Choroid plexus epithelial cell (primary cell): ENCODE measurements at regions not wholly inside any gene's neighbourhood (a gene's known extent, or its start where the extent isn't known, plus 50 kb on each side); places are given as distances from the start of the nearest gene placed in this dataset.

Experiments
- DNase-seq: peaks from one replicate; pipeline ENCODE4 v3.0.0-alpha.2; 2010; ENCODE audit warnings: low read depth
- H3K4me3 ChIP-seq: 2 replicates; pipeline ENCODE4 v1.5.1; 2011; ENCODE audit warnings: low read depth, mild to moderate bottlenecking, control low read depth, low read length, moderate library complexity
- TF ChIP-seq, protein P1 (sequence below): conservative IDR thresholded peaks from 2 replicates; pipeline ENCODE4 v1.5.1; 2011; ENCODE audit warnings: low read depth, mild to moderate bottlenecking, control low read depth, inconsistent platforms, low read length, moderate library complexity

DNA sequence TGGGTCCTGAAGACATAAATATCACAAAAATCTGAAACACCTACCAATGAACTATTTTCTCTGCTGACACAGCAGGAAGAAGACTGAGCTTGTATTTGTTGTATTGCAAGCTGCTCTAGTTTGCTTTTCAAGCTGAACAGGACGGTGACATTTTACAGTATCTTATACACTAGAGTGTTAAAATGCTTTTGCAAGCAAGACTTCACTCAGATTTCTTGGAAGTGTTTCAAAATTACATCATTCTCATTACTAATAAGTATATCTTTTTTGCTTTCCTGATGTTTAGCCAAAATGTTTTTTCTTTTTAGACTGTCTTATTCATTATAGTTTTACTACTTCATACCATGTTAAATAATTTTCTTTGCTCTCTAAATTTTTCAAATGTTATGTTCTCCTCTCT, 427.1 kb upstream of the CXADR start:
- TF ChIP-seq, protein P1, sequence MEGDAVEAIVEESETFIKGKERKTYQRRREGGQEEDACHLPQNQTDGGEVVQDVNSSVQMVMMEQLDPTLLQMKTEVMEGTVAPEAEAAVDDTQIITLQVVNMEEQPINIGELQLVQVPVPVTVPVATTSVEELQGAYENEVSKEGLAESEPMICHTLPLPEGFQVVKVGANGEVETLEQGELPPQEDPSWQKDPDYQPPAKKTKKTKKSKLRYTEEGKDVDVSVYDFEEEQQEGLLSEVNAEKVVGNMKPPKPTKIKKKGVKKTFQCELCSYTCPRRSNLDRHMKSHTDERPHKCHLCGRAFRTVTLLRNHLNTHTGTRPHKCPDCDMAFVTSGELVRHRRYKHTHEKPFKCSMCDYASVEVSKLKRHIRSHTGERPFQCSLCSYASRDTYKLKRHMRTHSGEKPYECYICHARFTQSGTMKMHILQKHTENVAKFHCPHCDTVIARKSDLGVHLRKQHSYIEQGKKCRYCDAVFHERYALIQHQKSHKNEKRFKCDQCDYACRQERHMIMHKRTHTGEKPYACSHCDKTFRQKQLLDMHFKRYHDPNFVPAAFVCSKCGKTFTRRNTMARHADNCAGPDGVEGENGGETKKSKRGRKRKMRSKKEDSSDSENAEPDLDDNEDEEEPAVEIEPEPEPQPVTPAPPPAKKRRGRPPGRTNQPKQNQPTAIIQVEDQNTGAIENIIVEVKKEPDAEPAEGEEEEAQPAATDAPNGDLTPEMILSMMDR = no peak
- DNase-seq = peak; percentile 9
- no peak overlapping the region for H3K4me3 ChIP-seq

DNA sequence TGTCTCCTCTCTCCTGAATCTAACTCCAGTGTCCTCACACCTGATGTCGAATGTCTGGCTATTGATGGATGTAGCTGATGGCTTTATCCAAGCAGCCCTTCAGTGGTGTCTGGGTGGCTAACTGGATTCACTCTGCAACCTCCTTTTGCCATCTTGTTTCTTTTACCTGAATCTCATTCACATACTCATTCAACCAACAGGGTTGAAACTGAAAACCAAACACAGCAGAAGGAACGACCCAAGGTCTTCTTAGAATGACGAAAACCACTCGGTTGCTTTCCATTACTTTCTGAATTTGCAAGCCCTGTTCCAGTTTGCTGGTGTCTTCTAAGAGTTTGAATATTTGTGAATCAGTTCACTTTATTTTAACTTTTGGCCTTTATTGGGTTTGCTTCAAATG, 424.3 kb upstream of the CXADR start:
- TF ChIP-seq, protein P1 = no peak
- no peak for DNase-seq
- H3K4me3 ChIP-seq = no peak overlapping the region

DNA sequence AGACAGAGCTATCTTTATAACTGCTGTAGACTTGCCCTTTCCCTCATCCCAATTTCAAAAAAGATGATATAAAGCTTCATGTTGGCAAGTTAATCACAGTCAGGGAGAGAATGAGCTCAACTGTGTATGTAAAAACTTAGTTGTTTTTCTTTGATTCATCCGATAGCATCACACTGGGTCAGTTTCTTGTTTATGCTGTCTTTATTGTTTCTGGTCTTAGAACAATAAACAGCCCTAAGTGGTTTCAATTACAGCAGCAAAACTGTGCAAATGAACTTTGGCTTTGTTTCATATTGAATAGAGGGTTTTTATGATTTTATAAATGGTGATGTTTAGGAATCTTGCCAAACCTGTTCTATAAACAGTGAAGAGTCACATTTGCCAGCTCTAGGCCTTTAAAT, 423.8 kb upstream of the CXADR start:
- DNase-seq = no peak
- TF ChIP-seq, protein P1 = no peak
- H3K4me3 ChIP-seq = no peak overlapping the region

DNA sequence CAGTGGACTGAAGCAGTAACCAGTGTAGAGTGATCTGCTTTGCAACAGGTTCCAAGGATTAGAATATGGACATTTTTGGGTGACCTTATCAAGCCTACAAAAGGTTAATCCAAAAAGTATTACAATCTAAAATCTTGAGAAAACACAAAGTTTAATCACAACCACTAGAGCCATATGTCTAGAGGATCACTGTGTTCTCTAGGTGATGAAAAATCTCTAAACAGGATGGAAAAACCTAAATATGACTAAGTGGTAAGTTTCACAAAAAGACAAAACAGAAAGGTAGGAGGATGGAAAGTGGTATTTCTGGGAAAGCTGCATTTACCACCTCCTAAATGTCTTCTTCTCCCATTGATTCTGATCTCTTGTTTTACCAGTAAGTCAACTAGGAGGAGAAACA, 411.1 kb upstream of the CXADR start:
- no peak overlapping the region for H3K4me3 ChIP-seq
- DNase-seq = no peak
- TF ChIP-seq, protein P1 = no peak

DNA sequence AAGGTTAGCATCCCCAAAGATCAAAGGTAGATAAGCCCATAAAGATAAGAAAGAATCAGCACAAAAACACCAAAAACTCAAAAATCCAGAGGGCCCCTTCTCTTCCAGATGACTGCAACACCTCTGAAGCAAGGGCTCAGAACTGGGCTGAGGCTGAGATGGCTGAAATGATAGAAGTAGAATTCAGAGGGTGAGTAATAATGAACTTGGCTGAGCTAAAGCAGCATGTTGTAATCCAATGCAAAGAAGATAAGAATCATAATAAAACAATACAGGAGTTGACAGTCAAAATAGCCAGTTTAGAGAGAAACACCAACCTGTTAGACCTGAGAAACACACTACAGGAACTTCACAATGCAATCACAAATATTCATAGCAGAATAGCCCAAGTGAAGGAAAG, 406.9 kb upstream of the CXADR start:
- TF ChIP-seq, protein P1 = no peak
- no peak for DNase-seq
- H3K4me3 ChIP-seq = no peak overlapping the region

DNA sequence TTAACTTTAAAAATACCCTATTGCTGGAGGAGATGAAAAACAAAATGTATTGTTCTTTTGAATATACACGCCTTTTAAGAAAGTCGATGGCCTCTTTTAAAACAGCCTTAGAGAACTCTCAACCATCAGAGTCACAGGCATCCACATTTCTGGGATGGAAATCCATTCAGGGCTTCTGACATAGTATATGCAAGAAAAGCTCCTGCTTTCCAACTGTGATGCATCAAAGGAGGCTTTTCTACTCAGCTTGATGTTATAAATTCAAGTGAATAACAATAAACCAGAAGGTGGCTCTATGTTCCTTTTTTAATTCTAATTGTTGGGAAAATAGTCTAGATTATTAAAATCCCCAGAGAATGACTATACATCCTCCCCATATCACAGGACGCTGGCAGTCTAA, 398.8 kb upstream of the CXADR start:
- no peak overlapping the region for H3K4me3 ChIP-seq
- TF ChIP-seq, protein P1 = no peak
- DNase-seq = no peak

DNA sequence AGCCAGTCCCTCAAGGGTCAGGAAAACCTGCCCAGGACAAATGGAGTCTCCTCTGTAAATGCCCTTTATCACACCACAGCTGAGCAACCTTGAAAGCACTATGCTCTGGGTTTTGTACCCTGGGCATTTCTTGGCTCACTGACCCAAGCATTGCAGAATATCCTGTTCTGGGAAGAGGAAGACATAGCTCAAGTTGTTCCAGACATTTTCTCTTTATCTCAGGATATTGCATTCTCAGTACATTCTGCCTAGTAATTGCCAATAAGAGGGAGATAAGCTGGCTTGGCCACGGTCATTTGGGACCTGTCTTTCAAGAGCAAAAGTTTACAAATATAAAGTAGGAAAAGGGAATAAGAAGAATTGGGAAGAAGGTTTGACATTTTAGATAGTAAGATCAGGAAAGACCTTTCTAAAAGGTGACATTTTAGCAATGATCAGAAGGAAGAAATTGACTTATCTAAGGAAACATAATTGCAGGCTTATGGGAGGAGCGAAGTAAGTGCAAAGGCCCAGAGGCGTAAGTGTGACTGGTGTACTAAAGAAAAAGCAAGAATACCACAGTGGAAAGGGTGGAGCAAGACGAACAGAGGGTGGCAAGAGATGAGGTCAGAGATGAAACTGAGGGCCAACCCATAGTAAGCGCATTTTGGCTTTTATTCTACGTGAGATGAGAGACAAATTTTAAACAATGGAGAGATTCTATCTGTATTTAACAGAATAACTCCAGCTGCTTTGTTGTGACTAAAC, 394.0 kb upstream of the CXADR start:
- TF ChIP-seq, protein P1 = no peak
- DNase-seq = no peak
- H3K4me3 ChIP-seq = no peak overlapping the region
